NB4 (cell line): ENCODE measurements at regions not wholly inside any gene's neighbourhood (a gene's known extent, or its start where the extent isn't known, plus 50 kb on each side); places are given as distances from the start of the nearest gene placed in this dataset.

Source experiments
- CTCF ChIP-seq: IDR thresholded peaks from one replicate; pipeline ENCODE4 v1.5.1; 2012; ENCODE audit warnings: low read depth, low read length
- MAX ChIP-seq: IDR thresholded peaks from 2 replicates; pipeline ENCODE4 v1.6.1; 2011; ENCODE audit warnings: low read depth, low read length
- MYC ChIP-seq: IDR thresholded peaks from 2 replicates; pipeline ENCODE4 v1.6.1; 2011; ENCODE audit warnings: low read depth, low read length
- POLR2A ChIP-seq: IDR thresholded peaks from 2 replicates; pipeline ENCODE4 v1.6.1; 2011; ENCODE audit warnings: mild to moderate bottlenecking; ENCODE audit not compliant: insufficient read length; ENCODE audit errors: extremely low read depth

GRCh38 chr18:66687635-66688034 is 83.7 kb upstream of the CDH19 start:
- TF ChIP-seq MYC: no peak
- TF ChIP-seq POLR2A: no peak
- no peak for TF ChIP-seq CTCF
- TF ChIP-seq MAX: no peak
